H9 (cell line): ENCODE measurements at regions not wholly inside any gene's neighbourhood (a gene's known extent, or its start where the extent isn't known, plus 50 kb on each side); places are given as distances from the start of the nearest gene placed in this dataset.

Source experiments
- DNase-seq: peaks from one replicate; pipeline ENCODE4 v3.0.0-alpha.2; 2017
- H2AFZ ChIP-seq: one replicate; pipeline ENCODE4 v1.6.1; 2013; ENCODE audit warnings: mild to moderate bottlenecking, low read length, control low read depth, moderate library complexity
- H2AK5ac ChIP-seq: 2 replicates; pipeline ENCODE4 v1.6.1; 2013; ENCODE audit warnings: low read length, control low read depth, mixed read lengths; ENCODE audit not compliant: insufficient read length
- H2BK120ac ChIP-seq: one replicate; pipeline ENCODE4 v1.6.1; 2013; ENCODE audit warnings: low read depth, mild to moderate bottlenecking, low read length, control low read depth, inconsistent platforms; ENCODE audit not compliant: poor library complexity, severe bottlenecking
- H2BK12ac ChIP-seq: 2 replicates; pipeline ENCODE4 v1.6.1; 2013; ENCODE audit warnings: low read length, control low read depth, mixed read lengths, low read depth; ENCODE audit not compliant: insufficient read length
- H2BK15ac ChIP-seq: 2 replicates; pipeline ENCODE4 v1.6.1; 2013; ENCODE audit warnings: low read depth, low read length, control low read depth
- H2BK20ac ChIP-seq: one replicate; pipeline ENCODE4 v1.6.1; 2013; ENCODE audit warnings: low read depth, mild to moderate bottlenecking, low read length, control low read depth, inconsistent platforms; ENCODE audit not compliant: poor library complexity, severe bottlenecking
- H2BK5ac ChIP-seq: 2 replicates; pipeline ENCODE4 v1.6.1; 2013; ENCODE audit warnings: low read length, control low read depth, mixed read lengths; ENCODE audit not compliant: insufficient read length
- H3K14ac ChIP-seq: 2 replicates; pipeline ENCODE4 v1.6.1; 2013; ENCODE audit warnings: low read length, control low read depth; ENCODE audit not compliant: insufficient read depth
- H3K18ac ChIP-seq: 2 replicates; pipeline ENCODE4 v1.6.1; 2013; ENCODE audit warnings: low read depth, mild to moderate bottlenecking, mixed read lengths, low read length, control low read depth; ENCODE audit not compliant: insufficient read length
- H3K23ac ChIP-seq: 2 replicates; pipeline ENCODE4 v1.6.1; 2013; ENCODE audit warnings: low read length, control low read depth, mixed read lengths, low read depth; ENCODE audit not compliant: insufficient read length
- H3K23me2 ChIP-seq: 2 replicates; pipeline ENCODE4 v1.6.1; 2013; ENCODE audit warnings: low read depth, mild to moderate bottlenecking, mixed read lengths, low read length, control low read depth; ENCODE audit not compliant: insufficient read length, poor library complexity, severe bottlenecking
- H3K27ac ChIP-seq: 2 replicates; pipeline ENCODE4 v1.5.1; 2013; ENCODE audit warnings: low read length, control low read depth, mixed read lengths, low read depth; ENCODE audit not compliant: insufficient read length
- H3K27me3 ChIP-seq: 2 replicates; pipeline ENCODE4 v1.6.1; 2013; ENCODE audit warnings: low read length, control low read depth, inconsistent platforms; ENCODE audit not compliant: insufficient read depth
- H3K4ac ChIP-seq: 2 replicates; pipeline ENCODE4 v1.6.1; 2013; ENCODE audit warnings: low read depth, mild to moderate bottlenecking, control low read depth, inconsistent platforms, low read length, moderate library complexity
- H3K4me1 ChIP-seq: 2 replicates; pipeline ENCODE4 v1.6.1; 2013; ENCODE audit warnings: low read length, control low read depth, inconsistent platforms; ENCODE audit not compliant: insufficient read depth
- H3K4me2 ChIP-seq: 2 replicates; pipeline ENCODE4 v1.6.1; 2013; ENCODE audit warnings: low read length, control low read depth, mixed read lengths; ENCODE audit not compliant: insufficient read length, insufficient read depth
- H3K56ac ChIP-seq: 2 replicates; pipeline ENCODE4 v1.6.1; 2013; ENCODE audit warnings: low read depth, mild to moderate bottlenecking, mixed read lengths, low read length, control low read depth; ENCODE audit not compliant: insufficient read length
- H3K79me1 ChIP-seq: 2 replicates; pipeline ENCODE4 v1.6.1; 2013; ENCODE audit warnings: low read depth, mild to moderate bottlenecking, moderate library complexity, low read length, control low read depth, inconsistent platforms; ENCODE audit not compliant: insufficient read depth, poor library complexity, severe bottlenecking
- H3K79me2 ChIP-seq: 2 replicates; pipeline ENCODE4 v1.6.1; 2013; ENCODE audit warnings: low read length, control low read depth, inconsistent platforms; ENCODE audit not compliant: insufficient read depth
- H3K9ac ChIP-seq: 2 replicates; pipeline ENCODE4 v1.6.1; 2013; ENCODE audit warnings: low read length, control low read depth, mixed read lengths; ENCODE audit not compliant: insufficient read length; ENCODE audit errors: extremely low read depth
- H3K9me3 ChIP-seq: one replicate; pipeline ENCODE4 v1.6.1; 2013; ENCODE audit warnings: low read depth, low read length, inconsistent platforms; ENCODE audit not compliant: control insufficient read depth
- H3T11ph ChIP-seq: one replicate; pipeline ENCODE4 v1.6.1; 2013; ENCODE audit warnings: mild to moderate bottlenecking, low read length, control low read depth, inconsistent platforms
- H4K20me1 ChIP-seq: one replicate; pipeline ENCODE4 v1.6.1; 2013; ENCODE audit not compliant: control insufficient read depth, insufficient read length, insufficient read depth
- H4K5ac ChIP-seq: 2 replicates; pipeline ENCODE4 v1.6.1; 2013; ENCODE audit warnings: low read depth, mild to moderate bottlenecking, mixed read lengths, low read length, control low read depth; ENCODE audit not compliant: insufficient read length
- H4K8ac ChIP-seq: replicated peaks from 2 replicates; pipeline ENCODE4 v1.6.1; 2013; ENCODE audit warnings: low read length, control low read depth, mixed read lengths, low read depth; ENCODE audit not compliant: insufficient read length
- H4K91ac ChIP-seq: 2 replicates; pipeline ENCODE4 v1.6.1; 2013; ENCODE audit warnings: low read depth, mild to moderate bottlenecking, moderate library complexity, mixed read lengths, low read length, control low read depth; ENCODE audit not compliant: insufficient read length
- H3K27ac Mint-ChIP-seq, 3 experiments: 2 replicates in 2 of 3; 3 replicates in 1 of 3; pipeline ENCODE4 v1.8.0; 2020 to 2021; ENCODE audit warnings: mixed read lengths in 3 of 3, mild to moderate bottlenecking in 1 of 3, moderate library complexity in 1 of 3
- H3K27me3 Mint-ChIP-seq: 2 replicates; pipeline ENCODE4 v1.8.0; 2021; ENCODE audit warnings: low read depth, mild to moderate bottlenecking, moderate library complexity, mixed read lengths
- H3K36me3 Mint-ChIP-seq, 3 experiments: 2 replicates in 2 of 3; 3 replicates in 1 of 3; pipeline ENCODE4 v1.8.0; 2020 to 2021; ENCODE audit warnings: low read depth in 3 of 3, mixed read lengths in 3 of 3; ENCODE audit not compliant: insufficient read depth in 1 of 3
- H3K4me1 Mint-ChIP-seq, 2 experiments: 2 replicates each; pipeline ENCODE4 v1.8.0; 2020; ENCODE audit warnings: mixed read lengths in 2 of 2
- H3K4me3 Mint-ChIP-seq, 2 experiments: 2 replicates in 1 of 2; 3 replicates in 1 of 2; pipeline ENCODE4 v1.8.0; 2020 to 2021; ENCODE audit warnings: mild to moderate bottlenecking in 2 of 2, mixed read lengths in 2 of 2, moderate library complexity in 1 of 2
- H3K9me3 Mint-ChIP-seq, 2 experiments: 2 replicates in 1 of 2; 3 replicates in 1 of 2; pipeline ENCODE4 v1.8.0; 2020; ENCODE audit warnings: mild to moderate bottlenecking in 2 of 2, mixed read lengths in 2 of 2, moderate library complexity in 1 of 2
- CTCF ChIP-seq: fragments of 200-600 bp; sonication (generic); conservative IDR thresholded peaks from 3 replicates; pipeline ENCODE4 v1.8.0; 2021; ENCODE audit warnings: antibody characterized with exemption, mild to moderate bottlenecking
- WGBS: extraction: QIAGEN DNeasy Blood & Tissue Kit; methylation state at CpG from one replicate; pipeline ENCODE4 v1.1.7; 2013; ENCODE audit warnings: missing lambda C conversion rate, low lambda C conversion rate, mixed read lengths; ENCODE audit not compliant: insufficient read length; ENCODE audit errors: extremely low coverage; 5-methylcytosine and 5-hydroxymethylcytosine counted together

GRCh38 chr10:78394047-78394446 lies 360.4 kb downstream of the RPS24 start:
- Histone ChIP-seq H3K18ac (no peak overlapping the region), H3K14ac (no peak overlapping the region), H3K4ac (no peak overlapping the region), H3K4me1 (no peaks in the 10 kb centered on the region; the same call in 1 of the 2 replicates), H3K4me2 (no peak overlapping the region), H3K27ac (no peak overlapping the region), H4K8ac (no peak overlapping the region), H3K9ac (no peak overlapping the region), H2BK12ac (no peak overlapping the region), H2BK120ac (no peak overlapping the region), H2BK15ac (no peak overlapping the region), H4K5ac (no peak overlapping the region), H3K79me2 (no peaks in the 10 kb centered on the region), H3K56ac (no peak overlapping the region), H3K79me1 (no peaks in the 10 kb centered on the region), H3K27me3 (no peaks in the 10 kb centered on the region), H2BK5ac (no peak overlapping the region), H2AK5ac (no peak overlapping the region), H3K23ac (no peak overlapping the region), H3K23me2 (no peaks in the 10 kb centered on the region), H3K9me3 (no peaks in the 10 kb centered on the region), H2BK20ac (no peak overlapping the region), H2AFZ (no peak overlapping the region), H4K91ac (no peak overlapping the region), H3T11ph (no peak overlapping the region), H4K20me1 (no peaks in the 10 kb centered on the region)
- TF ChIP-seq CTCF = no peak
- Mint-ChIP-seq H3K4me3 (no peak overlapping the region), H3K4me1 (peaks cover 8 to 9% of the 10 kb centered on the region in 2 experiments), H3K9me3 (no peaks in the 10 kb centered on the region), H3K36me3 (no peaks in the 10 kb centered on the region), H3K27ac (no peak overlapping the region), H3K27me3 (peaks cover 4% of the 10 kb centered on the region; the same call in 1 of the 2 replicates)
- no CpG with 5 or more reads among the region's 4 CpGs for WGBS
- DNase-seq = no peak
